ENCODE measurements at regions not wholly inside any gene's neighbourhood (a gene's known extent, or its start where the extent isn't known, plus 50 kb on each side); places are given as distances from the start of the nearest gene placed in this dataset.

DNA sequence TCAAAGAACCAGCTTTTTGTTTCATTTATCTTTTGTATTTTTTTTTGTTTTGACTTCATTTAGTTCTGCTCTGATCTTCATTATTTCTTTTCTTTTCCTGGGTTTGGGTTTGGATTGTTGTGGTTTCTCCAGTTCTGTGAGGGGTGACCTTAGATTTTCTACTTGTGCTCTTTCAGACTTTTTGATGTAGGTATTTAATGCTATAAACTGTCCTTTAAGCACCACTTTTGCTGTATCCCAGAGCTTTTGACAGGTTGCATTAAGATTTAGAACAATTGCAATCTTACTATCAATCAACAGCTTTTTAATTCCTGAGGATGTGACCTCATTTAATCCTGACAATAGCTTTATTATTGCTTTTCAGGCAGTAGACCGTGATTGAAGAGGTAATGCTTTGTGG is 94.3 kb downstream of the ZNF280B start:
- POLR2A ChIA-PET = no interaction called here
- H3K27me3 ChIP-seq (ENCODE audit: control insufficient read depth, insufficient read depth, low read length) = peaks cover 22% of the 10 kb centered on the region
- DNase-seq (ENCODE audit: low read depth, low spot score) = no peak

DNA sequence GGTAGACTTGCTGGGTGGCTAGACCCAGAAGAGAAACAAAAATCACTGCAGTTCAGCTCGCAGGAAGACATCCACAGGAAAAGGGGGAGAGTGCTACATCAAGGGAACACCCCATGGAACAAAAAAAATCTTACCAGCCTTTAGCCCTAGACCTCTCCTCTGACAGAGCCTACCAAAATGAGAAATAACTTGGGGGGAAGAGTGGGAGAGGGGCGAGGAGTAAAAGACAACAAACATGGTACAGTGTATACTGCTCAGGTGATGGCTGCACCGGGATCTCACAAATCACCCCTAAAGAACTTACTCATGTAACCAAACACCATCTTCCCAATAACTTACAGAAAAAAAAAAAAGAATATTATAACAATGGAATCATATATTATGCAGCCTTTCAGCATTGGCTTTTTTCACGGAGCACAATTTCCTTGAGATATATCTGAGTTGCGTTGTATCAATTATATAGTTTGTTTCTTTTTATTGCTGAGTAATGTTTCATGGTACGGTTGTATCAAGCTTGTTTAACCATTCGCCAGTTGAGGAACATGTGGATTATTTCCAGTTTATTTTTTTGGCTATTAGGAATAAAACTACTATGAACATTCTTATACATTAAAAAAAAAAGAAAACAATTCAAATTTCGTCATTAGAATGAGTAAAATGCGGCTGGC is 90.9 kb downstream of the ZNF280B start:
- H3K27me3 ChIP-seq (ENCODE audit: control insufficient read depth, insufficient read depth, low read length) = peaks cover 7% of the 10 kb centered on the region
- no peak for DNase-seq (ENCODE audit: low read depth, low spot score)
- no peak overlapping the region for H3K27ac ChIP-seq (ENCODE audit: low read depth, low read length)
- TF ChIP-seq, protein P1, sequence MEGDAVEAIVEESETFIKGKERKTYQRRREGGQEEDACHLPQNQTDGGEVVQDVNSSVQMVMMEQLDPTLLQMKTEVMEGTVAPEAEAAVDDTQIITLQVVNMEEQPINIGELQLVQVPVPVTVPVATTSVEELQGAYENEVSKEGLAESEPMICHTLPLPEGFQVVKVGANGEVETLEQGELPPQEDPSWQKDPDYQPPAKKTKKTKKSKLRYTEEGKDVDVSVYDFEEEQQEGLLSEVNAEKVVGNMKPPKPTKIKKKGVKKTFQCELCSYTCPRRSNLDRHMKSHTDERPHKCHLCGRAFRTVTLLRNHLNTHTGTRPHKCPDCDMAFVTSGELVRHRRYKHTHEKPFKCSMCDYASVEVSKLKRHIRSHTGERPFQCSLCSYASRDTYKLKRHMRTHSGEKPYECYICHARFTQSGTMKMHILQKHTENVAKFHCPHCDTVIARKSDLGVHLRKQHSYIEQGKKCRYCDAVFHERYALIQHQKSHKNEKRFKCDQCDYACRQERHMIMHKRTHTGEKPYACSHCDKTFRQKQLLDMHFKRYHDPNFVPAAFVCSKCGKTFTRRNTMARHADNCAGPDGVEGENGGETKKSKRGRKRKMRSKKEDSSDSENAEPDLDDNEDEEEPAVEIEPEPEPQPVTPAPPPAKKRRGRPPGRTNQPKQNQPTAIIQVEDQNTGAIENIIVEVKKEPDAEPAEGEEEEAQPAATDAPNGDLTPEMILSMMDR (IDR thresholded peaks at IDR 0.05; ENCODE audit: low read depth, low read length) = no peak
- H3K9me3 ChIP-seq (ENCODE audit: control insufficient read depth, insufficient read depth, low read length) = no peaks in the 10 kb centered on the region
- H3K4me3 ChIP-seq (ENCODE audit: low read depth, low read length) = no peak overlapping the region
- ChIA-PET CTCF (interaction anchor here (0.9 kb wide), 1 partner anchor 13 kb away, joined by 3 read pairs; no protein-coding TSS in a partner anchor), POLR2A (no interaction called here)

More for the DNA sequence above, 94.3 kb downstream of the ZNF280B start:
- Histone ChIP-seq H3K9me3 (ENCODE audit: control insufficient read depth, insufficient read depth, low read length) (no peaks in the 10 kb centered on the region), H3K4me3 (ENCODE audit: low read depth, low read length) (no peak overlapping the region), H3K27ac (ENCODE audit: low read depth, low read length) (no peak overlapping the region)
- TF ChIP-seq, protein P1 (IDR thresholded peaks at IDR 0.05; ENCODE audit: low read depth, low read length) = no peak
- CTCF ChIA-PET = interaction anchor here (1.2 to 1.9 kb wide), 4 partner anchors 8 to 207 kb away, joined by 3 to 17 read pairs (median 9); no protein-coding TSS in a partner anchor

DNA sequence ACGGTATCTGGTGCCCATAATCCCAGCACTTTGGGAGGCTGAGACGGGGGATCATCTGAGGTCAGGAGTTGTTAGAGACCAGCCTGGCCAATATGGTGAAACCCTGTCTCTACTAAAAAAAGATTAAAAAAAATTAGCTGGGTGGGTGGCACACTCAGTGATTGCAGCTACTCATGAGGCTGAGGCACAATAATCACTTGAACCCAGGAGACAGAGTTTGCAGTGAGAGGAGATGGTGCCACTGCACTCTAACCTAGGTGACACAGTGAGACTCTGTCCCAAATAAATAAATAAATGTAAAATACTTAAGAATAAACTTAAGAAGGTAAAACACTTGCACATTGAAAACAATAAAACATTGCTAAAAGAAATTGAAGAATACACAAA is 90.4 kb downstream of the ZNF280B start:
- ChIA-PET POLR2A (no interaction called here), CTCF (interaction anchor here (0.9 kb wide), 1 partner anchor 12 kb away, joined by 3 read pairs; no protein-coding TSS in a partner anchor)
- peaks cover 7% of the 10 kb centered on the region for H3K27me3 ChIP-seq (ENCODE audit: control insufficient read depth, insufficient read depth, low read length)

DNA sequence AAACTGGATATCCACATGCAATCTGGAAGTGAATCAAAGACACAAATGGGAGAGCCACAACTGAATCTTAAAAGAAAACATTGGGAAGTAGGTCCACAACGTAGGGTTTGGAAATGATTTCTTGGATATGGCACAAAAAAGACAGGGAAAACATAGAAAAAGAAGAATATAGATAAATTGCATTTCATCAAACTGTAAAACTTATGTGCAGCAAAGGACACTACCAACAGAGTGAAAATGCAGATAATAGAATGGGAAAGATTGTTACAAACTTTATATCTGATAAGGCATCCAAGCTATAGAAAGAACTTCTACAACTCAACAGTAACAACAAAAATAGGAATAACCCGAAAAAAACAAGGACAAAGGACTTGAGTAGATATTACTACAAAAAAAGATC is 89.6 kb downstream of the ZNF280B start:
- no peaks in the 10 kb centered on the region for H3K9me3 ChIP-seq (ENCODE audit: control insufficient read depth, insufficient read depth, low read length)
- no peak overlapping the region for H3K4me3 ChIP-seq (ENCODE audit: low read depth, low read length)
- DNase-seq (ENCODE audit: low read depth, low spot score) = no peak
- H3K27ac ChIP-seq (ENCODE audit: low read depth, low read length) = no peak overlapping the region
- TF ChIP-seq, protein P1 (IDR thresholded peaks at IDR 0.05; ENCODE audit: low read depth, low read length) = no peak
- CTCF ChIA-PET = interaction anchor here (1.1 kb wide), 1 partner anchor 9 kb away, joined by 3 read pairs; no protein-coding TSS in a partner anchor
- POLR2A ChIA-PET = no interaction called here
- H3K27me3 ChIP-seq (ENCODE audit: control insufficient read depth, insufficient read depth, low read length) = peaks cover 7% of the 10 kb centered on the region

More for the DNA sequence above, 90.4 kb downstream of the ZNF280B start:
- no peak for DNase-seq (ENCODE audit: low read depth, low spot score)
- TF ChIP-seq, protein P1 (IDR thresholded peaks at IDR 0.05; ENCODE audit: low read depth, low read length) = no peak
- no peaks in the 10 kb centered on the region for H3K9me3 ChIP-seq (ENCODE audit: control insufficient read depth, insufficient read depth, low read length)
- H3K4me3 ChIP-seq (ENCODE audit: low read depth, low read length) = no peak overlapping the region
- no peak overlapping the region for H3K27ac ChIP-seq (ENCODE audit: low read depth, low read length)

DNA sequence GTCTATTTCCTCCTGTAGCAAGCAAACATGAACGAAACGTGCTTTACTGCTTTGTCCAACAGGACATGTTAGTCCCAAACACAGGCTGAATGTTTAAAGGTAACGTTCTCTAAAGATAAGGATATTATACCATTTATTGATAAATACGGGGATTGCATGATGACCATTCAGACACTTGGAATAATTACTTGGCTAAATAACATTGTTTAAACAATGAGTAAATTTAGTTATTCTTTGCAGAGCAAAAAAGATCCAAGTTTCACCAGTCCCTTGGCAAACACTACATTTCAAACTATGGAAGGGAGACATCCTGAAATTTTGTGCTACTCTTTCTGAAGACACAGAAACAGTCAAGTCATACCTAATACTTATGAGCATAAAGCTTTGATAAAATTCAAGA is 88.0 kb downstream of the ZNF280B start:
- Histone ChIP-seq H3K27me3 (ENCODE audit: control insufficient read depth, insufficient read depth, low read length) (peaks cover 6% of the 10 kb centered on the region), H3K4me3 (ENCODE audit: low read depth, low read length) (no peak overlapping the region), H3K27ac (ENCODE audit: low read depth, low read length) (no peak overlapping the region), H3K9me3 (ENCODE audit: control insufficient read depth, insufficient read depth, low read length) (no peaks in the 10 kb centered on the region)
- CTCF ChIA-PET = interaction anchor here (1.1 to 3.1 kb wide), 3 partner anchors 11 to 436 kb away, joined by 3 to 39 read pairs (median 4); no protein-coding TSS in a partner anchor
- TF ChIP-seq, protein P1 (IDR thresholded peaks at IDR 0.05; ENCODE audit: low read depth, low read length) = no peak
- no peak for DNase-seq (ENCODE audit: low read depth, low spot score)
- POLR2A ChIA-PET = no interaction called here
